ENCODE measurements at regions not wholly inside any gene's neighbourhood (a gene's known extent, or its start where the extent isn't known, plus 50 kb on each side); places are given as distances from the start of the nearest gene placed in this dataset.

GRCh38 chr6:168384045-168385036 is 56.6 kb upstream of the SMOC2 start:
- no peak for DNase-seq (ENCODE audit: low spot score)
- ATAC-seq = no peak

- DNase-seq (ENCODE audit: low spot score) = no peak
- ATAC-seq = no peak
Observed at GRCh38 chr6:168385037-168385759, 55.8 kb upstream of the SMOC2 start.

GRCh38 chr6:168385858-168386735 is 54.9 kb upstream of the SMOC2 start:
- no peak for DNase-seq (ENCODE audit: low spot score)
- ATAC-seq = no peak

GRCh38 chr6:168386973-168387372 is 54.0 kb upstream of the SMOC2 start:
- ATAC-seq (no peak), DNase-seq (ENCODE audit: low spot score) (no peak)

- DNase-seq (ENCODE audit: low spot score) (no peak), ATAC-seq (no peak)
Observed at GRCh38 chr6:168387426-168387825, 53.6 kb upstream of the SMOC2 start.

GRCh38 chr6:168387911-168388310 is 53.1 kb upstream of the SMOC2 start:
- DNase-seq (ENCODE audit: low spot score) = no peak

GRCh38 chr6:168388641-168389633 is 52.0 kb upstream of the SMOC2 start:
- ATAC-seq = peak; percentile 94
- peak; percentile 65 for DNase-seq (ENCODE audit: low spot score)

More at GRCh38 chr6:168387911-168388310, 53.1 kb upstream of the SMOC2 start:
- no peak for ATAC-seq

- DNase-seq (ENCODE audit: low spot score) = no peak
Observed at GRCh38 chr6:168390749-168391420, 50.1 kb upstream of the SMOC2 start.

More at GRCh38 chr6:168390749-168391420, 50.1 kb upstream of the SMOC2 start:
- ATAC-seq = no peak

All from left lobe of liver (tissue), 2 donors.